ENCODE measurements at regions not wholly inside any gene's neighbourhood (a gene's known extent, or its start where the extent isn't known, plus 50 kb on each side); places are given as distances from the start of the nearest gene placed in this dataset.

DNA sequence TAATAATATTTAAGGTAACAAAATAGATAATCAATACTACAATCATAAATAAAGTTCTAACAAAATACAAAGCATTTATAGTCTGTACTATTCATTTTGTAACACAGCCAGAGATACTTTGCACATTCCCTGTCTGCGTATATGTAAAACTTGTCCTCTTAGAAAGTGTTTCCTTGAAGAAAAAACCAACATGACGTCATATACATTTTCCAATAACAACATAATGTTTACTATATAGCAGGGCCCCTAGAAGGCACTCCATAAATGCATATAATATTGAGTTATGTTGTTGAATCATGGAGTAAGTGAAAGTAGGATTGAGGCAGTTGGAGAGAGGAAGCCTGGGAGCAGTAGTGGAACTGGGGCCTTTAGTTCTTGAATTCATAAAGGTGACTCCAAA, 371.4 kb upstream of the HTR2A start:
- TF ChIP-seq CTCF (conservative IDR thresholded peaks at IDR 0.05; ENCODE audit: low read length), result no peak
- TF ChIP-seq EZH2phosphoT487 (IDR thresholded peaks at IDR 0.05; ENCODE audit: borderline replicate concordance), result no peak

Measured in Loucy (cell line).